ENCODE measurements at regions not wholly inside any gene's neighbourhood (a gene's known extent, or its start where the extent isn't known, plus 50 kb on each side); places are given as distances from the start of the nearest gene placed in this dataset.

DNA sequence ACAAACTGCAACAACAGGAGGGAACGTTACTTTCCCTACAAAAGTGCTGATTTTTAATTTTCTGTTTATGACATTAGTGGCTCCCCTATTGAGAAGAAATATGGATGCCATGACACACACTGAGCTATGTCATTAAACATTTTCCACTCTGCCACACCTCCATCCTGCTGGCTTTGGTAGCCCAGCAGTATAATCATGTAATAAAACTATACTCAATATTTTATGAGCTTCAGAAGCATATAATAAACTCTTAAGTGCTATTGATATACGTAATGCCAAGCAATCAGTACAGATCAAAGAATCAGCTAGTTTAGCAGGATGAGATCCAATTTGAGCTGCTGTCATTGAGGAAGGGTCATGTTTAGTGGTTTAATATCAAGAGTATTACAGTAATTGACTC lies 141.3 kb upstream of the LRRC7 start:
- DNase-seq (no peak), ATAC-seq (no peak)
- intact Hi-C loops (cut with DNase I): no loop called here

DNA sequence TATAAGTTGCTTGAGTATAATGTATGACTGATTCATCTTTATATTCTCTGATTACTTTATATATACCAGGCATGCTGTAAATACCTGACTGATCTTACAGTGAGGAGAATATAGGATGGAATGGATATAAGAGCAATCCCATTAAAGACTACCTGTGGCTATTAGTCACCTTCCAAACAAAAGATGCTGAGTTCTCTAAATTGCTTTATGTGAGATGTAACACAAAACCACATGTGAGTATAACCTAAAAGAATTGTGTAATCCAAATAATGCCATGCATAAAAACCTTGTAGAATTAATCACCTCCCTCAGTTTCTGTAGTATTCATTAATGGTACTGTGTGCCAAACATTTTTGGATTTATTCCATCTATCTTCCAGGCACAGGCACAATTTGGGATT lies 134.6 kb upstream of the LRRC7 start:
- intact Hi-C loops (cut with DNase I): no loop called here

DNA sequence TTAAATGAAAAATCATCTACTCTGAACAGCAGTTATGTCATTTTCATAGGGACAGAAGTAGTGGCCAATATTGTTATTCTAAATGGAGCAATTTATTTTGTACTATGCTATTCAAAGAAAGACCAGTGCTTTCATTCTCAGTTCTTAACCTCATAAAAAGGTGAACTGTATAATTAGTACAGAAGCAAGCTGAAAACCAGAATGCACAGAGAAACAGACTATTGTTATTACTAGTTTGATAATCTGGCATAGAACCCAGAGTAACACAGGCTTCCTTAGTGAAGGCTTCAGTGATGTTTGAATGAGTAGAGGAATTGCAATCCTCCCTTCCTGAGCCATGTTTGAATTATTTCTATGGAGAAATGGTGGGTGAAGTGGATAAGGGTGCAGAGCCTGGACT lies 131.6 kb upstream of the LRRC7 start:
- ATAC-seq: no peak
- no peak for DNase-seq
- intact Hi-C loops (cut with DNase I): no loop called here

More for the DNA sequence above, 134.6 kb upstream of the LRRC7 start:
- DNase-seq (no peak), ATAC-seq (no peak)

DNA sequence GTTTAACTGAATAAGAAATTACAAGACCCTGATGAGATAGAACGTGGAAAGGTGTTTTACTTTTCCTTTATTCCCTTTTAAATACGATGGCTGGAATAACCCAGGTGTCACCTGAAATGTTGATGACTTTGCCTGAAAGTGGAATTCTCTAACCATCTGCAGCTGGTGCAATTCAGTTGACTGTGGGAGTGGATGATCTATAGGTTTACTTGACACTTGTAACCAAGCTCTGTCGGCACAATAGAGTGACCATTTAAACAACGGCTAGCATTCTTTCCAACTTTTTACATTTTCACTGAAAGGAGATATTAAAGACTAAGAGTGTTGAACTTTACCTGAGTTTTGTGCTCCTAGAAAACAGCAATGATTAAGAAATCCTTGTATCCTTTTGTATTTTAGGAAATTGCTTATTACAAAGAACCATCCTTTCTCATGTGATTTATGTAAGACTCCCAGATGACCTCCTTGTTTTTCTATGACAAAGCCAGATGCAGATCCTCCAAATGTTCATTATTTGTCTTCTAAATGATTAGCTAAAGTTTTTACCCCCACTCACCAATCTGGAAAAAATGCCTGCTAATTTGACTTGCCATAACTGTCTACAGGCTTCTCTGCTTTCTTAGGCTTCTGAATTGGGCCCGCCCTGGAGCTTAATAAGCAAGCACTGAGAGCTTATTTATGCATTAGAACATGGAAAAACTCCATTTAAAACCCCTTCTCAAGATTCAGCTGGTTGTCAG lies 129.5 kb upstream of the LRRC7 start:
- intact Hi-C loops (cut with DNase I): no loop called here
- DNase-seq: no peak
- ATAC-seq: no peak

DNA sequence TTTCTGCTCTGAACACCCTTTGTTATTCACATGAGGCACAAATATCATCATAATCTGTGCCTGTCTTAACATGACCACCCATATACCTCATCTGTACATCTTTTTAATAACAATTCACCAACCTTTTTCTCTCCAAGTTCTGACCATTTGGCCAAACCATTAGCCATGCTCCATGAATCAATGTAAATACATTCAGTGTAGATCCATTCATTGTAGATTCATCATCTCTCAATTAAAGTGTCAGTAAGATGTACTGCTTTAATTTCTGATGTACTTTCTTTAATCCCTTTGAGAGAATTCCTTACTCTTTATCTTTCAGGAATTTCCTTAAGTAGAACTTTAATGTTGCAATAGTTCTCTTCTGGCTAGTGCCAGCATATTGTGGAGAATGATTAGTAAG lies 126.2 kb upstream of the LRRC7 start:
- DNase-seq (no peak), ATAC-seq (no peak)
- intact Hi-C loops (cut with DNase I): no loop called here

DNA sequence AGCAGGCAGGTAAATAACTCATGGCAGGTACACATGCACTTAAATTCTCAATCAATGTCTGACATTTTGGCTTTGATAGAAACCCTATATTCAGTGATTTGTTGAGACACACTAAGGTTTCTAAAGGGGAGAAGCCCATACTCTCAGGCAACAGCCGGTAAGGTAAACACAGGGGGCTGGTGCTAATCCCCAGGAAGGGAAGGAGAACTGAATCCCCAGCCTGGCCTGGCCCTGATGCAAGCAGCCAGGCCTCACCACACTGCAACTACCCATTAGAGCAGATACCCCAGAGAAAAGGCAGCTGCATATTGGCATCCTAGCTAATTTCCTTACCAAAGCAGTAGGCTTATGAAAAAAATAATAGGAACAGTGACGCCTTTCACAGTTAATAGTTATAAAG lies 116.5 kb upstream of the LRRC7 start:
- intact Hi-C loops (cut with DNase I): no loop called here
- ATAC-seq (no peak), DNase-seq (no peak)

DNA sequence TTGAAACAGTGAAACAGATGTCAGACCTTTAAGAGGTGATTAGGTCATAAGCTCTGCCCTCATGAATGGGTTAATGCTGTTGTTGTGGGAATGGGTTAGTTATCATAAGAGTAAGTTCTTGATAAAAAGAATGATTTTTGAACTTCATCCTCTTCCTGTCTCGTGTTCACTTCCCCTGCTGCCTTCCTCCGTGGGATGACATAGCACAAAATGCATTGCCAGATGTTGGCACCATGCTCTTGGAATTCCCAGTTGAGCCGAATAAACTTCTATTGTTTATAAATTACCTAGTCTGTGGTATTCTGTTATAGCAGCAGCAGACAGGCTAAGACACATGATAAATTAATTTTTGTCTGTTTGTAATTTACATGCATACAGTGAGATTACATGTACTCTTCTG lies 112.0 kb upstream of the LRRC7 start:
- intact Hi-C loops (cut with DNase I): no loop called here
- DNase-seq (no peak), ATAC-seq (no peak)

DNA sequence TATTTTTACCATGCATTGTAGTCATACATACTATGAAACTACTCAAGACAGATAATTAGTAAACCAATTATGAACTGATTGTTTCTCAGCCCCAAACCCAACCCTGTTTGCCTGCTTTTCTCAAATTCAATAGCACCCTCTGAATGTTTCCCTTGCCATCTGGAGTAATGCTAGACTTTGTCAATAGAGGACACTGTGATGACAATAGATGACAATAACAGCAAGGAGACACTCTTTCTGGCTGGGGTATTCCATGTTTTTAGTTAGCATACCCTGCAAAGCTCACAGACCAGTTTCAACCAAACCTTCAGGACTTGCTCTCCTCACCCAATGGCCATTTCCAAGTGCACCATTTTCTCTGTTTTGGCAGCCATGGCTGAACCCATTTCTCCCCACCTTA lies 108.5 kb upstream of the LRRC7 start:
- ATAC-seq: no peak
- intact Hi-C loops (cut with DNase I): no loop called here
- DNase-seq: no peak

DNA sequence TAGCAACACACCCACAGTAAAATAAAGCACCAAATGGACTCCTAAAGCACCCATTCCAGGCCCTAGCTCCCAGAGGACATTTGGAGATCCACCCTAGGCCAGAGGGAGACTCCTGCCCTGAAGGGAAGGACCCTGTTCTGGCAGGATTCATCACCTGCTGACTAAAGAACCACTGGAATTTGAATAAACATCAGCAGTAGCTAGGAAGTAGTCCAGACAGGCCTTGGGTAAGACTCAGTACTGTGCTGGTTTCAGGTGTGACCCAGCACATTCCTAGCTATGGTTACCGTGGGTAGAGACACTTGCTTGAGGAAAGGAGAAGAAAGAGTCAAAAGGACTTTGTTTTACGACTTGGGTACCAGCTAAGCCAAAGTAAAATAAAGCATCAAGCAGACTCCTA lies 92.7 kb upstream of the LRRC7 start:
- DNase-seq: no peak
- no peak for ATAC-seq
- intact Hi-C loops (cut with DNase I): no loop called here

DNA sequence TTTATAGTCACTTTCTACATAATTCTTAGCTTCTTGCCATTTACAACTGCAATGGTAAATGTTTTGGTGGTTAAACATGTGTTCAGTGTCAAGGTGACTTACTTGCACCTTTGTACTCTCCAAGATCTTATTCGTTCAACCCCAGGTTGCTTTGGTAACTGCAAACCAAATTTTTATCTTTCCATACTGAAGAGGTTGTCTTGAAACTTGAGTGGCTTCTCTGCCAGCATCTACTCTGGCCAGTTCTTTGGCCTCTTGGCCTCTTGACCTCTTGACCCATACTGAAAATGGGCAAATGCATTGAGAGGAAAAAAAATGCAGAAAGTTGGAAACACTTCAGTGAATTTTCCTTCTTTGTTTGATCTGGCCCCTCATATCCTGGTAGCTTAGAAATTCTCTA lies 88.0 kb upstream of the LRRC7 start:
- ATAC-seq (no peak), DNase-seq (no peak)
- intact Hi-C loops (cut with DNase I): no loop called here

DNA sequence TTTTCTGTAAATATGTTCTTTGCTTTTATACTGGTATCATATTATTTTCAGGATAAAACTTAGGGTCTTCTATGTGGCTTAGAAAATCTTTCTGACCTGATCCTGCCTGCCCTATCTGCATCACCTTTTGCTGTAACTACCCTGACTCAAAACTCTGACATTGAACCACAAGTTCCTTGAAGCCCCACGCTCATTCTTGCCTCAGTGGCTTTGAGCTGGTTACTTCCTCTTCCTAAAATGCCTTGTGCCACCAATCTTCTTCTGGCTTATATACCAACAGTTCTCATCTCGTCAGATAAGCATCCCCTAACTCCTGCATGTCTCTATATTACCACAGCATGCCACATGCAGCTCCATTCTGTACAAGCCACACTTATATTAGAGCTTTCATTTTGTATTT lies 84.5 kb upstream of the LRRC7 start:
- ATAC-seq (no peak), DNase-seq (no peak)
- intact Hi-C loops (cut with DNase I): no loop called here

DNA sequence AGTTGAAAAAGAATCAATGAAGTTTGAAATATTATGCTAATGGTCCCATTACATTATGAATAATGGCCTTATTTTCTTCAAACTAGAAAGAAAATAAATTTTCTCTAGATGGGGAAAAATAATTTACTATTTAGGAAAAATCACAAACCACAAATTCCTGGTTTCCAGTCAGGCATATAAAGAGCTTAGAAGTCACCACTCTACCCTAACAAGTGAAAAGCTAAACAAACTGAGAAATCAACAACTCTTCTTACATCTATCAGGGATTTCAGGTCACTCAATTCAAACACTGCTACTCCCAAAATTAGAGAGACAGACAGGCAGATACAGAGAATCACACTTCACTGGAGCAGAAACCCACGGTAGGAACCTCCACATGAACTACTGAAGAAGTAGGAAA lies 82.1 kb upstream of the LRRC7 start:
- no peak for DNase-seq
- intact Hi-C loops (cut with DNase I): no loop called here
- no peak for ATAC-seq

DNA sequence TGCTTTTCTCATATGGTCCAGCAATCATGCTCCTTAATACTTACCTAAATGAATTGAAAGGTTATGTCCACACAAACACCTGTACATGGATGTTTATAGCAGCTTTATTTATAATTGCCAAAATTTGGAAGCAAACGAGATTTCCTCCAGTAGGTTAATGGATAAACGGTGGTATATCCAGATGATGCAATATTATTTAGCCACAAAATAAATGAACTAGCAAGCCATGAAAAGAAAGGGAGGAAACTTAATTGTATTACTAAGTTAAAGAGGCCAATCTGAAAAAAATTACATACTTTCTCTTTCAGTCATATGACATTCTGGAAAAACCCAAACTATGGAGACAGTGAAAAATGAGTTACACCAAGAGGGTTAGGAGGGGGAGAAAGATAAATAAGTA lies 76.3 kb upstream of the LRRC7 start:
- ATAC-seq (no peak), DNase-seq (no peak)
- intact Hi-C loops (cut with DNase I): no loop called here

DNA sequence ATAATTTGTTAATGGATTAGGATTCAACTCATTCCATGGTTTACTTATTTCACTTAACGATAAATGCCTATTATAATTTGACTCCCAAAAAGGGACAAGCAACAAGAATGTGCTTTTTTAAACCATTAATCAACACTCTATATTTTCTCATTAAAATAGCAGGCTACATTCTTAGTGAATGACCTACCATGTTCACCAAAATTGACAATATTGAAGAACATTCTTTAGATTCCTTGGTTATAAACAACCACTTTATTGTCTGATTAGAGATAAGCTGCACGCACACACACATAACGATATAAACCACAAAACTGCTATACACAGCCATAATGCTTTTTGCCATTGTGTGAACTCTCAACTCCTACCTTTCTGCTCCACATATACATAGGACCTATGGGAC lies 75.4 kb upstream of the LRRC7 start:
- no peak for ATAC-seq
- intact Hi-C loops (cut with DNase I): no loop called here
- no peak for DNase-seq

DNA sequence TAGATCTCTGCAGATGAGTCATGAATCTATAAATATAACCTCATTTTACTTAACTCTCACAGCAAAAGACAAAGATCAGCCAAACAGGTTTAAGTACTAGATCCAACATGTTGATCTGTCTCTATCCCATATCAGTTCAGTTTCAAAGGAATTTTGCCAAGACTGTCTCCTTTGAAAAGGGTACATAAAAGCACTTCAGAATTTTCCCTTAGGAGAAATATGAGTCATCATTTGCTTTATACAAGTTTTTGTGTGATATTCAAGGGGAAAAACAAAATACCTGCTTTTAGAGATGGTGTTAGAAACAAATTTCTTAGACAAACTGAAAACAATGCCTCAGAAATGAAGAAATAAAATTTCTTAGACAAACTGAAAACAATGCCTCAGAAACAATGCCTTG lies 73.5 kb upstream of the LRRC7 start:
- DNase-seq (no peak), ATAC-seq (no peak)
- intact Hi-C loops (cut with DNase I): no loop called here

DNA sequence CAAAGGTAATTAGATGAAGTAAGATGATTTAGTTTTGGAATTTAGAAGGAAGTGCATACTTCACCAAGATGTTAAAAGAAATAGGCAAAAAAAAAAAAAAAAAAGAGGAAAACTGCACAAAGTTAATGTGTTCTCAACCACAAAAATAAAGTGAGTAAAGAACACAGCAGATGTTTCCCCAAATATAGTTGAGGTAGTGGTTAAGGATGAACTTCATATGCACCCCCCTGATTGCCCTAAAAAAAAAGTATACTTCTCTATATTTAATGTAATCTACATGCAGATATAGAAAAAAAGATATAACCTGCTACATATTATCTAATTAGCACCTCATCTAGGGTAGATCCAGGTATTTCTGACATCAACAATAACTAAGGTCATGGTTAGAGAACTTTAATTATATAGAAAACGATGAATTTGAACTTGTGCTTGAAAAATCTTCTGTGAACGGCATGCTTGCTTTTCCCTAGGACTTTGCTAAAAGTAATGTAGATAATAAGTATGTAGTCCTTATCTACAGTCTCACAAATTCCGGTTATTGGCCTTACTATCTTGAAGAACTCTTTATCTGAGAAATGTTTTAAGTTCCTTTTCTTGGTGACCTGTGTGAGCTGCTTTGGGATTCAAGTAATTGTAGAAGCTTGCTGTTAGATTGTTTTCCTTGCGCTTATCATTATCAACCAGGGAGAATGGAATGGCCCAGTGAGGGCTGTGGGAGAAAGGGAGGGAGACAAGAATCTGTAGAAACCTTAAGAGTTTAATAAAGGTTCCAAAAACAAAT lies 70.1 kb upstream of the LRRC7 start:
- ATAC-seq: no peak
- intact Hi-C loops (cut with DNase I): no loop called here
- no peak for DNase-seq

DNA sequence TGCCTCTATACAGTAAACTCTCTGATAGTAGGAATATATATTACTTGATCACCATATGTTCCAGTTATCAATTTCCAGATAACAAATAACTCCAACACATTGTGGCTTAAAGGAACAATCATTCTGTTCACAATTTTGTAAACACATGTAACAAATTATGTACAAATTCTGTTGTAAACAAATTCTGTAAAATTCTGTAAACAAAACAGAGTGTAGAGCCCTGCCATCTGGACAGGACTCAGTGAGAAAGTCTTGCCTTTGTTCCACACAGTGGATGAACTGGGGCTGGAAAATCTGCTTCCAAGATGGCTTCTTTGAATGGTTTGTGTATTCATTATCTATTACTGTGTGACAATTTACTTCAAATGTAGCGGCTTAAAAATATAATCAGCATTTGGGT lies 69.0 kb upstream of the LRRC7 start:
- DNase-seq (no peak), ATAC-seq (no peak)
- intact Hi-C loops (cut with DNase I): no loop called here

DNA sequence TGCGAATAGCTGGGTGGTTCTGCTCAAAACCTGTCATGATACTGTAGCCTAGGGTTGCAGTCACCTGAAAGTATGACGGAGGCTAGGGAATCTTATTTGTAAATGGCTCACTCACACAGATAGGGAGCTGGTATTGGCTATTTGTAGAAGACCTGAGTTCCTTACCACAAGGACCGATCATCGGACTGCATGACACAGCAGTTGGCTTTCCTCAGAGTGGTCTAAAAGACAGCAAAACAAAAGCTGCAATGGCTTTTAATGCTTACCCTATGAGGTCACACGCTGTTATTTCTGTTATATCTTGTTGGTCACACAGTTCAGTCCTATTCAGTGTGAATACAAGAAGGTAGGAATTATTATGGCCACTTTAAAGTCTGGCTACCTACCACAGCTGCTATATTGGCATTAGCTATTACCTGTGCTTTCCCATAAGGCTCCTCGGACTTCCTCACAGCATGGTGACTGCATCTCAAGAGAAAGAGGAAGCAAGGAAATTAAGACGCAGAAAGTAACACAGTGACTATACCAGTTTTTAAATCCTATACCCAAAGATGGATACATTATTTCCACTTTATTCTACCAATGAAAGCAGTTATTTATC lies 68.4 kb upstream of the LRRC7 start:
- ATAC-seq (no peak), DNase-seq (no peak)
- intact Hi-C loops (cut with DNase I): no loop called here

DNA sequence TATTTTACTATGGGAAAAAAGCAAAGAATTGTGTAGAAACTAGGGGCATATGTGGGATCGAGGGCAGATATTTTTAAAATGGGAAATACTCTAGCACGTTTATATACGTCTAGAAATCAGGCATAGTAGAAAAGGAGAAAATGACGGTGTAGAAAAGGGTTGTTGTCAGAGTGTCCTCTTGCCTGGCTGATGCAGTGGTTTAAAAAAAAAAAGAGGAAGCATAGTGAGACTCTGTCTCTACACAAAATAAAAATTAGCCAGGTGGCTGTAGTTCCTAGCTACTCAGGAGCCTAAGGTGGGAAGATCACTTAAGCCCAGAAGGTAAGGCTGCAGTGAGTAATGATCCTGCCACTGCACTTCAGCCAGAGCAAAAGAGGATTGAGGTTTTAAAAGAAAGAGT lies 64.7 kb upstream of the LRRC7 start:
- ATAC-seq (no peak), DNase-seq (no peak)
- intact Hi-C loops (cut with DNase I): no loop called here

DNA sequence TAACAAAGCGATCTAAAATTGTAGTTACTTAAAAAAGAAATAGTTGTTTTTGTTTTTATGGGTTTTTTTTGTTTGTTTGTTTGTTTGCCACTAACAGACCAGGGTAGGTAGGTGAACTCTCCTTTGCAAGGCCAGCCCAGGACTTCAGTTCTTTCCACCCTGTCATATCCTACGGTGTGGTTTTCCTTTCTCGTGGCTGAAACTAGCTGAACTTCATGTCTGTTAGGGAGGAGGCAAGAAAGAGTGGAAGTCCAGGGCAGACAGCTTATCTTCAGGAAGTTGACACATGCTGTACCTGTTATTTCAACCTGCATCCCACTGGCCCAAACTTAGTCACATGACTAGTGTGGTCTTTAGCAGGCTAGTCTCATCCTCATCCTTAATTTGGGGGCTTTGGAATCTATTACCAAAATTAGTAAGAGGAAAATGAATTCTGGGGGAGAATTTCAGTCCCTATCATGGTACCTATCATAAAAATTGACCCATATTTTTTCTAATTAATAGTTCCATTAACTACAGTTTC lies 62.9 kb upstream of the LRRC7 start:
- ATAC-seq (no peak), DNase-seq (no peak)
- intact Hi-C loops (cut with DNase I): no loop called here

DNA sequence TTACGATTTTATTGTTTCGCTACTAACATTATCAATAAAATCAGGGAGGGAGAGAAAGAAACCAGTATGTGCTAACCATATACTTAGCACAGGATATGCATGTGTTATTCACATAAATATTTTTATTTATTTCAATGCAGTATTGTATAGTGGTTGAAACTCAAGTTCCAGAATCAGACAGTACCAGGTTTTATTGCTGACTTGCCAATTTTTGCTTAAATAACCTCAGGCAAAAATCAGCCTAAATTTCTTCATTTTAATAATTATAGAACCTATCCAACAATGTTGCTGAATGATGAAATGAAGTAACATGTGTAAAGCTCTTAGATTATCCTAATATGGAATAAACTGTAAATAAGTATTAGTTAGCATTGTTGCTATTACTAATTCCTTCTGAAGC lies 61.4 kb upstream of the LRRC7 start:
- DNase-seq (no peak), ATAC-seq (no peak)
- intact Hi-C loops (cut with DNase I): no loop called here
